ENCODE measurements at regions not wholly inside any gene's neighbourhood (a gene's known extent, or its start where the extent isn't known, plus 50 kb on each side); places are given as distances from the start of the nearest gene placed in this dataset.

DNA sequence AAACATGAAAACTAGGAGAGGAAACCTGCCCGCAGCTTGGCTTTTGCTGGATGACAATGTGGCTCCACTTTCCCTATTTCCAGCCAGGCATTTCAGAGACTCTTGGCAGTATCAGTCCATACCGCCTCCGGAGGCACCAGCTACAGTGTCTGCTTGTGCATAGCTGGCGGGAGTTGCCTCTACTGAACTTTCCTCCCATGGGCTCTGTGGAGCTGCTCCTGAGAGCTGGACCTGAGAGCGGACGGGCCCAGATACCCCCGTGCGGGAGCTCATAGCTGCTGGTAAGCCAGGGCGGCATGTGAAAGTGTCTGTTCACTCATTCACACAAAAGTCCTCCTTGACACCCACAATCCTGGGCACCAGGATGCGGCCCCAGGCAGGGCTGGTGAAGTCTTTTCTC, 130.3 kb upstream of the PMEPA1 start:
- Histone ChIP-seq H3K27ac (ENCODE audit: low read depth, low read length, poor library complexity, severe bottlenecking) (no peak overlapping the region), H3K36me3 (ENCODE audit: insufficient read depth, low read length) (no peaks in the 10 kb centered on the region), H3K9me2 (ENCODE audit: low read depth, low read length) (no peaks in the 10 kb centered on the region), H3K27me3 (ENCODE audit: insufficient read depth, low read length) (peaks cover 4% of the 10 kb centered on the region; the same call in 1 of the 2 replicates), H2AFZ (ENCODE audit: low read length) (no peak overlapping the region), H3F3A (ENCODE audit: insufficient read depth, low read length) (no peaks in the 10 kb centered on the region), H3K79me2 (ENCODE audit: insufficient read depth, low read length) (no peaks in the 10 kb centered on the region), H4K20me1 (ENCODE audit: insufficient read depth, low read length) (no peaks in the 10 kb centered on the region), H3K4me3 (ENCODE audit: low read depth, low read length, poor library complexity, severe bottlenecking) (no peak overlapping the region), H3K4me2 (ENCODE audit: low read length) (no peak overlapping the region), H3K9ac (ENCODE audit: low read length) (no peak overlapping the region), H3K9me3 (ENCODE audit: low read length) (no peaks in the 10 kb centered on the region), H3K4me1 (ENCODE audit: insufficient read depth, low read length, severe bottlenecking) (no peaks in the 10 kb centered on the region)
- no peak for TF ChIP-seq EZH2 (IDR thresholded peaks at IDR 0.05; ENCODE audit: borderline replicate concordance, low read length)
- TF ChIP-seq, protein P1, sequence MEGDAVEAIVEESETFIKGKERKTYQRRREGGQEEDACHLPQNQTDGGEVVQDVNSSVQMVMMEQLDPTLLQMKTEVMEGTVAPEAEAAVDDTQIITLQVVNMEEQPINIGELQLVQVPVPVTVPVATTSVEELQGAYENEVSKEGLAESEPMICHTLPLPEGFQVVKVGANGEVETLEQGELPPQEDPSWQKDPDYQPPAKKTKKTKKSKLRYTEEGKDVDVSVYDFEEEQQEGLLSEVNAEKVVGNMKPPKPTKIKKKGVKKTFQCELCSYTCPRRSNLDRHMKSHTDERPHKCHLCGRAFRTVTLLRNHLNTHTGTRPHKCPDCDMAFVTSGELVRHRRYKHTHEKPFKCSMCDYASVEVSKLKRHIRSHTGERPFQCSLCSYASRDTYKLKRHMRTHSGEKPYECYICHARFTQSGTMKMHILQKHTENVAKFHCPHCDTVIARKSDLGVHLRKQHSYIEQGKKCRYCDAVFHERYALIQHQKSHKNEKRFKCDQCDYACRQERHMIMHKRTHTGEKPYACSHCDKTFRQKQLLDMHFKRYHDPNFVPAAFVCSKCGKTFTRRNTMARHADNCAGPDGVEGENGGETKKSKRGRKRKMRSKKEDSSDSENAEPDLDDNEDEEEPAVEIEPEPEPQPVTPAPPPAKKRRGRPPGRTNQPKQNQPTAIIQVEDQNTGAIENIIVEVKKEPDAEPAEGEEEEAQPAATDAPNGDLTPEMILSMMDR (IDR thresholded peaks at IDR 0.05; ENCODE audit: low read length): no peak

DNA sequence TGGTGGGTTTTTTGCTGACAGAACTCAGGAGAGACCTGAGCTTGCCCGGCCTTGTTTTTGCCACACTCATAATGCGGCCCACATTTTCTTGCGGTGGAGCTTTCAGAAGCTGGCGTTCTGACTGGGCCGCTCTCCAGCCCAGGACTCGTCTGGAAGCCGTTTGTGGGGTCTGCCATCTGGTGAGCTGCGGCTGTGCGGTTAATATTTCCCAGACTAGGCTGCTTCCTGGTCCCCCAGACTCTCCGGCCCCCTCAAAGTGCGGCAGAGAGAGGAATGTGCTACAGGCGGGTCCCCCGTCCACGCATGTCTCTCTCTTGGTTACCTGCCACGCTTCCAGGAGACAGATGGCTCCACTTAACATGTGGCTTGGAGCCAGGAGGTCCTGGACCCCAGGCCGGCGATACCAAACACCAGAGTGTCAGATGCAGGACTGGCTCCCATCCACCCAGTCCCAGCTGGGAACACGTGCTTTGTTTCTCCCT, 128.9 kb upstream of the PMEPA1 start:
- no peaks in the 10 kb centered on the region for H3K9me2 ChIP-seq (ENCODE audit: low read depth, low read length)
- H3K4me2 ChIP-seq (ENCODE audit: low read length): no peak overlapping the region
- H4K20me1 ChIP-seq (ENCODE audit: insufficient read depth, low read length): no peaks in the 10 kb centered on the region
- H3K36me3 ChIP-seq (ENCODE audit: insufficient read depth, low read length): no peaks in the 10 kb centered on the region
- H3F3A ChIP-seq (ENCODE audit: insufficient read depth, low read length): no peaks in the 10 kb centered on the region
- no peaks in the 10 kb centered on the region for H3K9me3 ChIP-seq (ENCODE audit: low read length)
- TF ChIP-seq, protein P1 (IDR thresholded peaks at IDR 0.05; ENCODE audit: low read length): no peak
- no peak for TF ChIP-seq EZH2 (IDR thresholded peaks at IDR 0.05; ENCODE audit: borderline replicate concordance, low read length)
- H2AFZ ChIP-seq (ENCODE audit: low read length): no peak overlapping the region
- H3K4me1 ChIP-seq (ENCODE audit: insufficient read depth, low read length, severe bottlenecking): no peaks in the 10 kb centered on the region
- H3K79me2 ChIP-seq (ENCODE audit: insufficient read depth, low read length): no peaks in the 10 kb centered on the region
- H3K27me3 ChIP-seq (ENCODE audit: insufficient read depth, low read length): peaks cover 4% of the 10 kb centered on the region; the same call in 1 of the 2 replicates
- H3K27ac ChIP-seq (ENCODE audit: low read depth, low read length, poor library complexity, severe bottlenecking): no peak overlapping the region
- no peak overlapping the region for H3K9ac ChIP-seq (ENCODE audit: low read length)
- no peak overlapping the region for H3K4me3 ChIP-seq (ENCODE audit: low read depth, low read length, poor library complexity, severe bottlenecking)

DNA sequence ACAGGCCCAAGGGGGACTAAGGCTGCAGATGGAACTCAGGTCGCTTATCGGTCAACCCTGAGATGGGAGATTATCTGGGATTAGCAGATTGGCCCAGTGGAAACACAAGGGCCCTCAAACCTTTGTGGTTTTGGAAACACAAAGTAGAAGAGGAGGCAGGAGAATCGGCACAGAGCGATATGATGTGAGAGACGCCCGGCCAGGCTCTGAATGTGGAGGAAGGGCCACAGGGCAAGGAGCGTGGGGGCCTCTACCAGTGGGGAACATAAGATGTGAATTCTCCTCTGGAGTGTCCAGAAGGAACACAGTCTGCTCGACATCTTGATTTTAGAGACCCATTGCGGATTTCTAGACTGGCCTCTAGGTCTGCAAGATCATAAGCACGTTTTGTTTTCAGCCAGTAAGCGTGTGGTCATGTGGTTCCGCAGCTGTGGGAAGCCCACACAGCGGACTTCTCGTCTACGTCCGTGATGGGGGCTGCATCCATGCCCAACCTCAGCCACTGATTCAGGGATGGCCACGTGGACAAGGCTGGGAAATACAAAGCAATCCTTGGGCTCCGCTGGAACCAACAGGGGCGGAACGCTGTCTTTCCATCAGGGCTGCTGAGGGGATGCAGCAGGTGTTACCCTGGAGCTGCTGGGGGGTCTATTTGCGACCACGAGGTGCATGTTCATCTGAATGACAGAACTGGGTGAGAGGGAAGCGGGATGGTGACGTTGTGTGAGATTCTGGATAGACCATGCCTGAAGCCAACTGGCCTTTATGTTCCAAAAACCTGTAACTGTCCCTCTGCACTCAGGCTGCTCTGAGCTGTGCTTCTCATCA, 127.6 kb upstream of the PMEPA1 start:
- TF ChIP-seq EZH2 (IDR thresholded peaks at IDR 0.05; ENCODE audit: borderline replicate concordance, low read length): no peak
- TF ChIP-seq, protein P1 (IDR thresholded peaks at IDR 0.05; ENCODE audit: low read length): no peak
- H4K20me1 ChIP-seq (ENCODE audit: insufficient read depth, low read length): no peaks in the 10 kb centered on the region
- H3K27ac ChIP-seq (ENCODE audit: low read depth, low read length, poor library complexity, severe bottlenecking): no peak overlapping the region
- H2AFZ ChIP-seq (ENCODE audit: low read length): no peak overlapping the region
- H3K4me1 ChIP-seq (ENCODE audit: insufficient read depth, low read length, severe bottlenecking): no peaks in the 10 kb centered on the region
- H3K79me2 ChIP-seq (ENCODE audit: insufficient read depth, low read length): no peaks in the 10 kb centered on the region
- H3F3A ChIP-seq (ENCODE audit: insufficient read depth, low read length): no peaks in the 10 kb centered on the region
- H3K9ac ChIP-seq (ENCODE audit: low read length): no peak overlapping the region
- H3K27me3 ChIP-seq (ENCODE audit: insufficient read depth, low read length): peaks cover 4% of the 10 kb centered on the region; the same call in 1 of the 2 replicates
- H3K4me3 ChIP-seq (ENCODE audit: low read depth, low read length, poor library complexity, severe bottlenecking): no peak overlapping the region
- no peaks in the 10 kb centered on the region for H3K9me2 ChIP-seq (ENCODE audit: low read depth, low read length)
- H3K4me2 ChIP-seq (ENCODE audit: low read length): no peak overlapping the region
- H3K9me3 ChIP-seq (ENCODE audit: low read length): no peaks in the 10 kb centered on the region
- no peaks in the 10 kb centered on the region for H3K36me3 ChIP-seq (ENCODE audit: insufficient read depth, low read length)

Measured in OCI-LY1 (cell line).